Thoracic aorta (tissue), 2 donors: ENCODE measurements at regions not wholly inside any gene's neighbourhood (a gene's known extent, or its start where the extent isn't known, plus 50 kb on each side); places are given as distances from the start of the nearest gene placed in this dataset.

Experiments
- ATAC-seq: fragments of 150-250 bp; one replicate; pipeline ENCODE4 v1.8.0; 2017; ENCODE audit warnings: low read depth; ENCODE audit not compliant: insufficient number of reproducible peaks, low FRiP score
- DNase-seq: peaks from one replicate; pipeline ENCODE4 v3.0.0-alpha.2; 2020; ENCODE audit warnings: low spot score
- H3K27ac ChIP-seq, 2 donors: fragments of 200-600 bp; sonication (generic); 1 replicate in 1 of 2; 2 replicates in 1 of 2; pipeline ENCODE4 v1.5.1; 2016; ENCODE audit warnings: mild to moderate bottlenecking in 2 of 2, moderate library complexity in 2 of 2
- H3K27me3 ChIP-seq: fragments of 200-600 bp; sonication (generic); replicated peaks from 2 replicates; pipeline ENCODE4 v1.6.0; 2016; ENCODE audit warnings: mild to moderate bottlenecking; ENCODE audit not compliant: insufficient read depth
- H3K36me3 ChIP-seq: fragments of 200-600 bp; sonication (generic); one replicate; pipeline ENCODE4 v1.5.1; 2016
- H3K4me1 ChIP-seq, 2 donors: fragments of 200-600 bp; sonication (generic); 1 replicate in 1 of 2; 2 replicates in 1 of 2; pipeline versions ENCODE4 v1.5.1 to v1.6.0; 2016; ENCODE audit warnings: low read depth in 2 of 2, mild to moderate bottlenecking in 1 of 2; ENCODE audit not compliant: control insufficient read depth in 1 of 2
- H3K4me3 ChIP-seq: fragments of 200-600 bp; sonication (generic); 2 replicates; pipeline ENCODE4 v1.5.1; 2016; ENCODE audit warnings: mild to moderate bottlenecking
- H3K9me3 ChIP-seq: fragments of 200-600 bp; sonication (generic); 2 replicates; pipeline ENCODE4 v1.5.1; 2016
- TF ChIP-seq, protein P1 (sequence below): fragments of 200-600 bp; sonication (generic); IDR thresholded peaks from one replicate; pipeline ENCODE4 v1.5.1; 2019; ENCODE audit warnings: antibody characterized with exemption

GRCh38 chr6:8361259-8361658, 74.1 kb downstream of the SLC35B3 start:
- DNase-seq (no peak), ATAC-seq (no peak)
- Histone ChIP-seq H3K27ac (no peak overlapping the region), H3K36me3 (no peaks in the 10 kb centered on the region), H3K27me3 (no peaks in the 10 kb centered on the region), H3K4me1 (no peaks in the 10 kb centered on the region), H3K9me3 (no peaks in the 10 kb centered on the region), H3K4me3 (no peak overlapping the region)
- TF ChIP-seq, protein P1, sequence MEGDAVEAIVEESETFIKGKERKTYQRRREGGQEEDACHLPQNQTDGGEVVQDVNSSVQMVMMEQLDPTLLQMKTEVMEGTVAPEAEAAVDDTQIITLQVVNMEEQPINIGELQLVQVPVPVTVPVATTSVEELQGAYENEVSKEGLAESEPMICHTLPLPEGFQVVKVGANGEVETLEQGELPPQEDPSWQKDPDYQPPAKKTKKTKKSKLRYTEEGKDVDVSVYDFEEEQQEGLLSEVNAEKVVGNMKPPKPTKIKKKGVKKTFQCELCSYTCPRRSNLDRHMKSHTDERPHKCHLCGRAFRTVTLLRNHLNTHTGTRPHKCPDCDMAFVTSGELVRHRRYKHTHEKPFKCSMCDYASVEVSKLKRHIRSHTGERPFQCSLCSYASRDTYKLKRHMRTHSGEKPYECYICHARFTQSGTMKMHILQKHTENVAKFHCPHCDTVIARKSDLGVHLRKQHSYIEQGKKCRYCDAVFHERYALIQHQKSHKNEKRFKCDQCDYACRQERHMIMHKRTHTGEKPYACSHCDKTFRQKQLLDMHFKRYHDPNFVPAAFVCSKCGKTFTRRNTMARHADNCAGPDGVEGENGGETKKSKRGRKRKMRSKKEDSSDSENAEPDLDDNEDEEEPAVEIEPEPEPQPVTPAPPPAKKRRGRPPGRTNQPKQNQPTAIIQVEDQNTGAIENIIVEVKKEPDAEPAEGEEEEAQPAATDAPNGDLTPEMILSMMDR, result no peak

DNA sequence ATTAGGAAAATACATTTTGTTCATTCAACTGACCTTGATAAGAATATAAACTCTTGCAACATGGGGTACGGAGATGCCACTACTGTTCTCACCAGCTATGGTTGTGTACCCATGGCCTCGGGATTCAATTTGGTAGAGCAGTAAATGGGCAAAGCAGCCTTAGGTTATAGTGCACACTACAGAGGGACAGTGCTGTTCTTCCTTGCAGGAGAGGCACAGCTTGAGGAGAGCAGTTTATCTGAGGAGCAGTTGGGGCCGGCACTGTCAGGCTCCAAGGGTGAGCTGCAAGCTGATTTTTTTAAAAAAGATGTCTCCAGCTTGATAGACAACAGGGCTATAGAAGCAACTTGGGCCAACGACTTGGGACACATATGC, 82.4 kb downstream of the SLC35B3 start:
- Histone ChIP-seq H3K9me3 (no peaks in the 10 kb centered on the region), H3K4me1 (no peaks in the 10 kb centered on the region), H3K36me3 (no peaks in the 10 kb centered on the region), H3K27ac (no peak overlapping the region), H3K4me3 (no peak overlapping the region), H3K27me3 (no peaks in the 10 kb centered on the region)
- TF ChIP-seq, protein P1, result no peak
- DNase-seq (no peak), ATAC-seq (no peak)

- H3K4me3 ChIP-seq, result no peak overlapping the region
- TF ChIP-seq, protein P1, result no peak
- H3K36me3 ChIP-seq, result no peaks in the 10 kb centered on the region
- H3K27ac ChIP-seq, result no peak overlapping the region
- no peak for ATAC-seq
- no peaks in the 10 kb centered on the region for H3K9me3 ChIP-seq
- H3K4me1 ChIP-seq, result no peaks in the 10 kb centered on the region
- H3K27me3 ChIP-seq, result no peaks in the 10 kb centered on the region
- DNase-seq, result no peak
Observed at GRCh38 chr6:8352335-8352965, 82.9 kb downstream of the SLC35B3 start.

- Histone ChIP-seq H3K9me3 (no peaks in the 10 kb centered on the region), H3K27ac (no peak overlapping the region), H3K4me1 (no peaks in the 10 kb centered on the region), H3K27me3 (no peaks in the 10 kb centered on the region), H3K36me3 (no peaks in the 10 kb centered on the region), H3K4me3 (no peak overlapping the region)
- ATAC-seq (no peak), DNase-seq (no peak)
- TF ChIP-seq, protein P1, result no peak
Observed at GRCh38 chr6:8343600-8343999, 91.7 kb downstream of the SLC35B3 start.

GRCh38 chr6:8342241-8342819, 93.0 kb downstream of the SLC35B3 start:
- H3K9me3 ChIP-seq, result no peaks in the 10 kb centered on the region
- DNase-seq (no peak), ATAC-seq (no peak)
- no peaks in the 10 kb centered on the region for H3K4me1 ChIP-seq
- TF ChIP-seq, protein P1, result no peak
- no peaks in the 10 kb centered on the region for H3K27me3 ChIP-seq
- no peak overlapping the region for H3K27ac ChIP-seq
- H3K36me3 ChIP-seq, result no peaks in the 10 kb centered on the region
- H3K4me3 ChIP-seq, result no peak overlapping the region
